Stimulated activated CD4-positive, alpha-beta T cell treated with anti-CD3 and anti-CD28 coated beads, TNF-alpha, amount 100 ng/mL, for 48 hours (primary cell): ENCODE measurements at regions not wholly inside any gene's neighbourhood (a gene's known extent, or its start where the extent isn't known, plus 50 kb on each side); places are given as distances from the start of the nearest gene placed in this dataset.
"Not testable (repeated sequence)": the region's sequence is repeated elsewhere in the genome, so short reads cannot be mapped to it uniquely, and the experiment has no call there.

ENCODE experiments used
- DNase-seq, 3 donors: peaks; one replicate each; pipeline ENCODE4 v3.0.0-alpha.2; 2020; ENCODE audit warnings: low read depth in 3 of 3

DNA sequence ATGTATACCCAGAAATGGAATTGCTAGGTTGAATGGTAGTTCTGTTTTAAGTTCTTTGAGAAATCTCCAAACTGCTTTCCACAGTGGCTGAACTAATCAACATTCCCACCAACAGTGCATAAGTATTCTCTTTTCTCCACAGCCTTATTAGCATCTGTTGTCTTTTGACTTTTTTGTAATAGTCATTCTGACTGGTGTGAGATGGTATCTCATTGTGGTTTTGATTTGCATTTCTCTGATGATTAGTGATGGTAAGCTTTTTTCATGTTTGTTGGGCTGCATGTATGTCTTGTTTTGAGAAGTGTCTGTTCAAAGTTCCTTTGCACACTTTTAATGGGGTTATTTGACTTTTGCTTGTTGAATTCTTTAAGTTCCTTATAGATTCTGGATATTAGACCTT is 52.4 kb upstream of the EHHADH start:
- DNase-seq = not testable (repeated sequence)

DNA sequence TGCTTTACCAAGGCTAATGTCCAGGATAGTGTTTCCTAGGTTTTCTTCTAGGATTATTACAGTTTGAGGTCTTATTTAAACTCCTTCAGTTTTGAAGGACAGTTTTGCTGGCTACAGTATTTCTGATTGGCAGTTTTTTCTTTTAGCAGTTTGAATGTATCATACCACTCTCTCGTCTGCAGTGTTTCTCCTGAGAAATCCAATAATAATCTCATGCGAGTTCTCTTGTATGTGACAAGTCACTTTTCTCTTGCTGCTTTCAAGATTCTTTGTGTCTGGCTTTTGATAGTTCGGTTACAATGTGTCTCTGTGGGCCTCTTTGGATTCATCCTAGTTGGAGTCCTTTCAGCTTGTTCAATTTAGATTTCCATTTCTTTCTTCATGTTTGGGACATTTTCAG is 53.0 kb upstream of the EHHADH start:
- no peak for DNase-seq

DNA sequence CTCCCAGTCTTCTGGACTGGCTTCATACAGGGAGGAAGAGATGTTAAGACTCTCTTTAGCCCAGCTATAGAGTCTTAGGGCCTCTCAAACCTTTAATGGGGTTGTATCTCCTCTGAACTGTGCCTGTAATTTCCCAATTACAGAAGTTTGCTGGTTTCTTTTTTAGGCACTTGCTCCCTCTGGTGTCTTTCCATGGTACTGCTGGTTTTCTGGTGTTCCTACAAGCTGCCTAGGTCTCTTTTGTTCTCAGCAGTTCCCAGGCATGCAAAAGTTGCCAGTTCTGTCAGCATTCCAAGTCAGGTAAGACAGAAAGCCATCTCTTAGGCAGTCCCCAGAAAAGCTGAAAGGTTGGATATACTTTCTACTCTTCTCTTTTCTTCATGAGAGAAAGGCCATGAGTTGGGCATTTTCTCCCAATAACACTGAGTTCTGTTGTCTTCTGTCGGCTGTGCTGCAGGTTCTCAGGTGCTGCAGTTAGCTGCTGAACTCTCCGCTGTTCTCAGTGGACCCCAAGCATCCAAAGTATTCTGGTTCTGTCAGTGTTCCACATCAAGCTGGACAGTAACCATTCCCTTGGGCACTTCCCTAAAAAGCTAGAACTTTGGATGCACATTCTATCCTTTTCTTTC is 54.4 kb upstream of the EHHADH start:
- DNase-seq = peak; percentile 18 to 42 (median 27)

DNA sequence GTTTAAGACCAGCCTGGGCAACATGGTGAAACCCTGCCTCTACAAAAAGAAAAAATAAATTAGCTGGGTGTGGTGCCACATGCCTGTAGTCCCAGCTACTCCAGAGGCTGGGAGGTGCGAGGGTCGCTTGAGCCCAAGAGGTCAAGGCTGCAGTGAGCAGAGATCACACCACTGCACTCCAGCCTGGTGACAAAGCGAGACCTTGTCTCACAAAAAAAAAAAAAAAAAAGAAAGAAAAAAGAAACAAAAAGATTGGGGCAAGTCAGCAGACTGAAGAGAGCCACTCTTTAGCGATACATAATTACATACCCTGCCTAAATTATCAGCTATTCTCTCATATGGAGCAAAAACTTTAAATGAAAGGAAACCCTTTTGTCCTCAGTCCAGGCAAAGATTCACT is 53.6 kb upstream of the MAP3K13 start:
- no peak for DNase-seq

DNA sequence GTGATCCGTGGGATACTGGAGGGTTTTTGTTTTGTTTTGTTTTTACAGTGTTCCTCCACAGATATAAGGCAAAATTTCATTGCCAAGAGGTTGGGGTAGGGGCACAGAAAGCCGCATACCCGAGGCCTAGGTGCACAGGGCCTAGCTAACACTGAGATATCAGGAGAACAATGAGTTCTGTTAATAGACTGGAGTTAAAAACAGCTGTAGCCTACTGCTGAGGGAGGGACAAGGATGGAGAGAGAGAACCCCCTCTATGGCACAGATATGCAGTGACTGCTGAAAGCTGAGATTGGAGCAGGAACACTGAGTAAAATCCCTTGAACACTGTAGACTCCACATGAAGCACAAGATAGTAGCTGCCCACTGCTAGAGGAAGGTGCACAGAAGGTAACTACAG is 53.1 kb upstream of the MAP3K13 start:
- no peak for DNase-seq

DNA sequence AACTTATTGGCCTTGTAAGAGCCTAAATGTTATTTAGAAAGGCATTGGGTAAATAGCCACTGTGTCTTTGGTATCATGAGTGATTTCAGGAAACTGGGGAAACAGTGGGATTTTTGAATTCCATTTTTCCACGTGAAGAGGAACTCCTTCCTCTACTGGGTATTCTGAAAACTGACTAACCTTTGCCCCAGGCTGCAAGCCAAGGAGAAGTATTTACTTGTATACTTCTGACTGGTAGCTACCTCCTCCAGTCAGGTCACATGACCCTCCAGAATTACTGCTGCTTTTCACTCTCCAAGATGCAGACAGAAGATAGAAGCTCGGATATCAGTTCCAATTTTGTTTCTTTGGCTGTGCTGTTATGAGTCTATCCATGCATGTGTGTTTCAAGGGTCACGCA is 50.9 kb upstream of the MAP3K13 start:
- no peak for DNase-seq
